ES-I3 (cell line): ENCODE measurements at regions not wholly inside any gene's neighbourhood (a gene's known extent, or its start where the extent isn't known, plus 50 kb on each side); places are given as distances from the start of the nearest gene placed in this dataset.

Experiments
- H3K36me3 ChIP-seq: 2 replicates; pipeline ENCODE4 v1.6.1; 2013; ENCODE audit warnings: mild to moderate bottlenecking, low read length, control low read depth, moderate library complexity; ENCODE audit not compliant: insufficient read depth
- H3K4me1 ChIP-seq: 2 replicates; pipeline ENCODE4 v1.6.1; 2013; ENCODE audit warnings: mild to moderate bottlenecking, control low read depth, low read length; ENCODE audit not compliant: insufficient read depth
- H3K9ac ChIP-seq: 2 replicates; pipeline ENCODE4 v1.6.1; 2013; ENCODE audit warnings: low read depth, mild to moderate bottlenecking, low read length, moderate library complexity
- H3K9me3 ChIP-seq: 2 replicates; pipeline ENCODE4 v1.6.1; 2013; ENCODE audit warnings: mild to moderate bottlenecking, low read length, moderate library complexity; ENCODE audit not compliant: control insufficient read depth, insufficient read depth

DNA sequence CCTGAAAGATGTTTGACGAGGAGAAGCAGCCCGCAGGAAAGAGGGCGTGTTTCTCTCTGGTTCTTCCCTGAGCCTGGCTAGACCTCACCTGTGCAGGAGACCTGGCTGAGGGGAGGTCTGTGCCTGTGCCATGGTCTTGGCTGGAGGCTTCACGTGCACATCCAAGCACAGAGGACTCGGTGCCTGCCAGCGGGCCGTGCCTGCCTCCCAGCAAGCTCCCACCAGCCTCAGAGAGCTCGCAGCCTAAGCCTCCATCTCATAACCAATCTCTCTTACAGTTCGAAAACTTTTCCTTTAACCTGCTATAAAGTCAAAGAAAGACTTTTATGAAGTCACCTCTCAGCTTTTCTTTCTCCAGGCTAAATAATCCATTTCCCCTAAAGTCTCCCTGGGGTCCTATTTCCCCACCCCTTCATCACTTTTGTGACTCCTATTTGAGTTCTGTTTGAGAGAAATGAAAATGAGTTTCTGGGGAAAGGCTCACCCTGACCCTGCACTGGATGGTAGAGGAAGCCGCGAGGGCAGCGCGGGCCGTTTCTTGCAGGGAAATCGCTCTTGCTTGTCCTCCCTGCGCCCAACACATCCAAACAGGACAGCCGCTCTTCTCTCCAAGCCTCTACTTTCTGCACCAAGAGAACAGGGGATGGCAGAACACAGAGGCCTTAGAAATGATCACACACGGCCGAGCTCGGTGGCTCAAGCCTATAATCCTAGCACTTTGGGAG is 521.0 kb downstream of the SOX11 start:
- H3K9ac ChIP-seq = no peak overlapping the region
- H3K4me1 ChIP-seq = no peaks in the 10 kb centered on the region
- no peaks in the 10 kb centered on the region for H3K36me3 ChIP-seq
- no peaks in the 10 kb centered on the region for H3K9me3 ChIP-seq

- Histone ChIP-seq H3K9me3 (no peaks in the 10 kb centered on the region), H3K36me3 (no peaks in the 10 kb centered on the region), H3K4me1 (no peaks in the 10 kb centered on the region), H3K9ac (no peak overlapping the region)
These were observed 522.3 kb downstream of the SOX11 start for GRCh38 chr2:6214471-6214870.

- no peaks in the 10 kb centered on the region for H3K9me3 ChIP-seq
- no peak overlapping the region for H3K9ac ChIP-seq
- H3K4me1 ChIP-seq = no peaks in the 10 kb centered on the region
- no peaks in the 10 kb centered on the region for H3K36me3 ChIP-seq
These were observed 522.9 kb downstream of the SOX11 start for GRCh38 chr2:6215053-6215452.

GRCh38 chr2:6216234-6216633 is 524.0 kb downstream of the SOX11 start:
- Histone ChIP-seq H3K9ac (no peak overlapping the region), H3K36me3 (no peaks in the 10 kb centered on the region), H3K9me3 (no peaks in the 10 kb centered on the region), H3K4me1 (no peaks in the 10 kb centered on the region)

GRCh38 chr2:6218926-6219325 is 526.7 kb downstream of the SOX11 start:
- Histone ChIP-seq H3K9me3 (no peaks in the 10 kb centered on the region), H3K4me1 (no peaks in the 10 kb centered on the region), H3K36me3 (no peaks in the 10 kb centered on the region), H3K9ac (no peak overlapping the region)

DNA sequence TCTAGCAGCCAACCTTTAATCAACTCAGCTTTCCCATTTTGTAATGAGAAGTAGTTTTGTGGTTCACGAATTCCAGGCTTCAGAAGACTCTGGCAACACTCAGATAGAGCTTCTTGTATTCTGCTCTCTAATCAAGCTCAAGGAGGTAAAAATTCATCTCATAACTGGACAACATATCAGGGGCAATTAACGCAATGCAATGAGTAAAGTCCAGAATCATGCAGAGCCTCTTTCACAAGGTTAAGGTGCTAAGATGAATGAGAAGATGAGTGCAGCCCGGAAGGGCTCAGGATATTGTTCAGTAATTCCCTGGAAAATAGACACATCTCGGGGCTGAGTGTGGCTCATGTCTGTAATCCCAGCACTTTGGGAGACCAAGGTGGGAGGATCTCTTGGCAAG is 527.7 kb downstream of the SOX11 start:
- Histone ChIP-seq H3K4me1 (no peaks in the 10 kb centered on the region), H3K9ac (no peak overlapping the region), H3K9me3 (no peaks in the 10 kb centered on the region), H3K36me3 (no peaks in the 10 kb centered on the region)

DNA sequence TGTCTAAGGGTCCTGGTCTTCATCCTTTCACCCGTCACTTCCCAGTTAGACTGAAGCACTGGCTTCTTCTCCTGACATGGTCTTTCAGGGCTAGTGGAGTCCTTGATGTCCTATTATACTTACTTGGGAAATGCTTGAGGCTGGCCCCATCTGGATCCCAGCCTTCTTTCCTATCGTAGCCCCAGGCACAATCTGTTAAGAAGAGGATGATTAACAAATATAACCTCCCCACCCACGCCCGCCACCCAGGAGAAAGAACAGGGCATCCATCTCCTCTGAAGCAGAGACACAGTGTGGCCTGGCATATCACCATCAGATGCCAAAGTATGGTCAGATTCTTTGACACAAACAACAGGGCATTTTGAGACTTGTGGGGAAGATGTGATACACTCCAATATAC is 530.1 kb downstream of the SOX11 start:
- Histone ChIP-seq H3K9ac (no peak overlapping the region), H3K36me3 (no peaks in the 10 kb centered on the region), H3K4me1 (no peaks in the 10 kb centered on the region), H3K9me3 (no peaks in the 10 kb centered on the region)

DNA sequence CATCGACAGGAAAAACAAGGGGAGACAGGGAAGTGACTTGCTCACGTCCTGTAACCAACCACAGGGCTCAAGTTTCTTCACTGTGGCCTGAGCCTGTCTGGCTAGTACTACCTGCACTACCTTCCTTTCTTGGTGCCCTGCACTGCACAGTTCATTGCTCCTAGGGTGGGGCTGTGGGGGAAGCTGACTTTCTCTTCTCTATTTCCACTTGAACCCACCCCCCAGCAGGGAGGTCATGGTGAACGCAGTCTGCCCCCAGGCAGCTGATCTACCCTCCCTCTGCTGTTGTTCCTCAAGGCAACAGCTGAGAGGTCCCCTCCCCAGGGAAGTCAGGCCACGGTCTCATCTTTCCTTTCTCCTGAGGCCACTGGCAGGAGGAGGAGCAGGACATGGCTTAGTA is 532.1 kb downstream of the SOX11 start:
- H3K36me3 ChIP-seq = no peaks in the 10 kb centered on the region
- no peaks in the 10 kb centered on the region for H3K4me1 ChIP-seq
- no peaks in the 10 kb centered on the region for H3K9me3 ChIP-seq
- H3K9ac ChIP-seq = no peak overlapping the region

- Histone ChIP-seq H3K4me1 (no peaks in the 10 kb centered on the region), H3K36me3 (no peaks in the 10 kb centered on the region), H3K9ac (no peak overlapping the region), H3K9me3 (no peaks in the 10 kb centered on the region)
These were observed 536.1 kb downstream of the SOX11 start for GRCh38 chr2:6228251-6228650.

DNA sequence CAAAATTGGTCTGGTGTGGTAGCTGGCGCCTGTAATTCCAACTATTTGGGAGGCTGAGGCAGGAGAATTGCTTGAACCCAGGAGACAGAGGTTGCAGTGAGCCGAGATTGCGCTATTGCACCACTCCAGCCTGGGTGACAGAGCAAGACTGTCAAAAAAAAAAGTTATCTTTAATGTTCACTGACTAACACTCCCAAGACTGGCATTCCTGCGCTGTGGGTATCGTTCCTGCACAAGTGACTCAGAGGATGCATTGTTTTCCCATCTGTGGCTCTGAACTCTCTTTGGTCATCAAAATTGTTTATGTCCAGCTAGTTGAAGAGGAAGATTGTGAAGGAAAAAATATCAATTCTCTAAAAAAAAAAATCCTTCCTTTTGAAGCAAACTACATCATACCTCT is 539.0 kb downstream of the SOX11 start:
- no peaks in the 10 kb centered on the region for H3K9me3 ChIP-seq
- no peak overlapping the region for H3K9ac ChIP-seq
- no peaks in the 10 kb centered on the region for H3K36me3 ChIP-seq
- H3K4me1 ChIP-seq = no peaks in the 10 kb centered on the region

GRCh38 chr2:6233993-6234392 is 541.8 kb downstream of the SOX11 start:
- no peaks in the 10 kb centered on the region for H3K9me3 ChIP-seq
- no peak overlapping the region for H3K9ac ChIP-seq
- no peaks in the 10 kb centered on the region for H3K4me1 ChIP-seq
- H3K36me3 ChIP-seq = no peaks in the 10 kb centered on the region

GRCh38 chr2:6234702-6235101 is 542.5 kb downstream of the SOX11 start:
- Histone ChIP-seq H3K9ac (no peak overlapping the region), H3K4me1 (no peaks in the 10 kb centered on the region), H3K36me3 (no peaks in the 10 kb centered on the region), H3K9me3 (no peaks in the 10 kb centered on the region)

GRCh38 chr2:6236317-6236716 is 544.1 kb downstream of the SOX11 start:
- Histone ChIP-seq H3K9ac (no peak overlapping the region), H3K4me1 (no peaks in the 10 kb centered on the region), H3K36me3 (no peaks in the 10 kb centered on the region), H3K9me3 (no peaks in the 10 kb centered on the region)

GRCh38 chr2:6237039-6237660 is 545.0 kb downstream of the SOX11 start:
- H3K4me1 ChIP-seq = no peaks in the 10 kb centered on the region
- no peaks in the 10 kb centered on the region for H3K9me3 ChIP-seq
- no peaks in the 10 kb centered on the region for H3K36me3 ChIP-seq
- H3K9ac ChIP-seq = no peak overlapping the region

DNA sequence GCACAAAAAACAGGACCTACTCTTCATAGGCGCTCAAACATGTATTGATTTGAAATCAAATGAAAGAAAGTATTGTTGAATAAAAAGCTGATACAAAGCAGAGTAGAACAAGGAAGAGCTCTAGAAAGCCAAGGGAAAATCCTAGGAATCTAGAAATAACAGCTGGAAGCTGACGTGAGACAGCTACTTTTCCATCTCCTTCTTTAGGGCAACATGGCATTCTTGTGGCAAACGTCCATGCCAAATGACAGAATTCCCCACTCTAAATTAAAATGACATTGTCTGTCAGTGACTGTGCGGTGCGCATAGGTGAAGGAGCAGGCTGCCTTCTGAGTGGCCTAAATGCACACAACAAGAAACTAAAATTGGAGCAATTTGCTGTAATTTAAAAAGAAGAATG is 557.4 kb downstream of the SOX11 start:
- H3K36me3 ChIP-seq = no peaks in the 10 kb centered on the region
- no peak overlapping the region for H3K9ac ChIP-seq
- H3K4me1 ChIP-seq = no peaks in the 10 kb centered on the region
- no peaks in the 10 kb centered on the region for H3K9me3 ChIP-seq
